COLO829 (cell line): ENCODE measurements at regions not wholly inside any gene's neighbourhood (a gene's known extent, or its start where the extent isn't known, plus 50 kb on each side); places are given as distances from the start of the nearest gene placed in this dataset.

Source experiments
- DNase-seq: peaks from one replicate; pipeline ENCODE4 v3.0.0; 2012; ENCODE audit warnings: low spot score

- no peak for DNase-seq
These were observed 60.3 kb upstream of the RGS18 start for GRCh38 chr1:192098001-192098400.

GRCh38 chr1:192099328-192099727, 58.9 kb upstream of the RGS18 start:
- DNase-seq = no peak

- no peak for DNase-seq
These were observed 57.4 kb upstream of the RGS18 start for GRCh38 chr1:192100686-192101468.

- no peak for DNase-seq
These were observed 54.1 kb upstream of the RGS18 start for GRCh38 chr1:192104128-192104527.

- no peak for DNase-seq
These were observed 53.4 kb upstream of the RGS18 start for GRCh38 chr1:192104852-192105251.

GRCh38 chr1:192108161-192108560, 50.1 kb upstream of the RGS18 start:
- no peak for DNase-seq
